Neural cell (in vitro differentiated cells): ENCODE measurements at regions not wholly inside any gene's neighbourhood (a gene's known extent, or its start where the extent isn't known, plus 50 kb on each side); places are given as distances from the start of the nearest gene placed in this dataset.

Source experiments
- EP300 ChIP-seq: fragments of 450-650 bp; conservative IDR thresholded peaks from 2 replicates; pipeline ENCODE4 v1.6.1; 2014; ENCODE audit warnings: antibody characterized with exemption, mild to moderate bottlenecking, moderate library complexity; ENCODE audit not compliant: poor library complexity, severe bottlenecking
- EZH2 ChIP-seq: fragments of 200-600, 300-800 bp; shearing (Covaris generic), sonication (generic); IDR thresholded peaks from 2 replicates; pipeline ENCODE4 v1.6.1; 2014; ENCODE audit warnings: antibody characterized with exemption, low read length, borderline replicate concordance, mild to moderate bottlenecking; ENCODE audit not compliant: insufficient read depth, poor library complexity, severe bottlenecking
- MXI1 ChIP-seq: fragments of 450-650 bp; conservative IDR thresholded peaks from 2 replicates; pipeline ENCODE4 v1.6.1; 2014; ENCODE audit warnings: antibody characterized with exemption, mild to moderate bottlenecking; ENCODE audit not compliant: poor library complexity, severe bottlenecking
- POLR2AphosphoS5 ChIP-seq: IDR thresholded peaks from 2 replicates; pipeline ENCODE4 v1.6.1; 2012
- RAD21 ChIP-seq: fragments of 450-650 bp; conservative IDR thresholded peaks from 2 replicates; pipeline ENCODE4 v1.6.1; 2014; ENCODE audit warnings: antibody characterized with exemption, mild to moderate bottlenecking, moderate library complexity
- SMC3 ChIP-seq: fragments of 450-650 bp; conservative IDR thresholded peaks from 2 replicates; pipeline ENCODE4 v1.6.1; 2014; ENCODE audit warnings: antibody characterized with exemption, mild to moderate bottlenecking, moderate library complexity; ENCODE audit not compliant: poor library complexity
- TAF1 ChIP-seq: IDR thresholded peaks from 2 replicates; pipeline ENCODE4 v1.6.1; 2012; ENCODE audit warnings: low read depth
- TF ChIP-seq, protein P1 (sequence below): fragments of 450-650 bp; IDR thresholded peaks from 2 replicates; pipeline ENCODE4 v1.5.1; 2014; ENCODE audit warnings: antibody characterized with exemption, mild to moderate bottlenecking, moderate library complexity; ENCODE audit not compliant: poor library complexity, severe bottlenecking
- TF ChIP-seq, protein P2 (sequence below): IDR thresholded peaks from 2 replicates; pipeline ENCODE4 v1.6.1; 2012; ENCODE audit warnings: borderline replicate concordance

DNA sequence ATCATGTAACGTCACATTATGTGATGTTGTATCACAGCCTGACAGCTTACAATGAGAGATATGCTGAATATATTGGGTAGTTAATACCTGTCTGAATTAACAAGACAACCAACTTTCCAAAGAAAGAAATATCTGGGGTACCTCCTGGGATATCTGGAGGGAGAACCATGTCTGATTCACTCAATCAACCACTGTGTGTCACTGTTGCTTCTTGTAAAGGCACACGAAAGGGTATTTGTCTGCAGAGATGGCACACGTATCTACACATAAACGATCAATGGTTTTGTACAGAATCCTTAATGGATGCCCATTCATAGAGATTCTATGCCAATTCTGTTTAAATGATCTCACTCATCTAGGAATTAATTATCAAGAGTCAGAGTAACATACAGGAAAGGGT, 252.1 kb upstream of the TMCO5A start:
- TF ChIP-seq, protein P1, sequence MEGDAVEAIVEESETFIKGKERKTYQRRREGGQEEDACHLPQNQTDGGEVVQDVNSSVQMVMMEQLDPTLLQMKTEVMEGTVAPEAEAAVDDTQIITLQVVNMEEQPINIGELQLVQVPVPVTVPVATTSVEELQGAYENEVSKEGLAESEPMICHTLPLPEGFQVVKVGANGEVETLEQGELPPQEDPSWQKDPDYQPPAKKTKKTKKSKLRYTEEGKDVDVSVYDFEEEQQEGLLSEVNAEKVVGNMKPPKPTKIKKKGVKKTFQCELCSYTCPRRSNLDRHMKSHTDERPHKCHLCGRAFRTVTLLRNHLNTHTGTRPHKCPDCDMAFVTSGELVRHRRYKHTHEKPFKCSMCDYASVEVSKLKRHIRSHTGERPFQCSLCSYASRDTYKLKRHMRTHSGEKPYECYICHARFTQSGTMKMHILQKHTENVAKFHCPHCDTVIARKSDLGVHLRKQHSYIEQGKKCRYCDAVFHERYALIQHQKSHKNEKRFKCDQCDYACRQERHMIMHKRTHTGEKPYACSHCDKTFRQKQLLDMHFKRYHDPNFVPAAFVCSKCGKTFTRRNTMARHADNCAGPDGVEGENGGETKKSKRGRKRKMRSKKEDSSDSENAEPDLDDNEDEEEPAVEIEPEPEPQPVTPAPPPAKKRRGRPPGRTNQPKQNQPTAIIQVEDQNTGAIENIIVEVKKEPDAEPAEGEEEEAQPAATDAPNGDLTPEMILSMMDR = peak; percentile 54
- no peak for TF ChIP-seq TAF1
- TF ChIP-seq, protein P2, sequence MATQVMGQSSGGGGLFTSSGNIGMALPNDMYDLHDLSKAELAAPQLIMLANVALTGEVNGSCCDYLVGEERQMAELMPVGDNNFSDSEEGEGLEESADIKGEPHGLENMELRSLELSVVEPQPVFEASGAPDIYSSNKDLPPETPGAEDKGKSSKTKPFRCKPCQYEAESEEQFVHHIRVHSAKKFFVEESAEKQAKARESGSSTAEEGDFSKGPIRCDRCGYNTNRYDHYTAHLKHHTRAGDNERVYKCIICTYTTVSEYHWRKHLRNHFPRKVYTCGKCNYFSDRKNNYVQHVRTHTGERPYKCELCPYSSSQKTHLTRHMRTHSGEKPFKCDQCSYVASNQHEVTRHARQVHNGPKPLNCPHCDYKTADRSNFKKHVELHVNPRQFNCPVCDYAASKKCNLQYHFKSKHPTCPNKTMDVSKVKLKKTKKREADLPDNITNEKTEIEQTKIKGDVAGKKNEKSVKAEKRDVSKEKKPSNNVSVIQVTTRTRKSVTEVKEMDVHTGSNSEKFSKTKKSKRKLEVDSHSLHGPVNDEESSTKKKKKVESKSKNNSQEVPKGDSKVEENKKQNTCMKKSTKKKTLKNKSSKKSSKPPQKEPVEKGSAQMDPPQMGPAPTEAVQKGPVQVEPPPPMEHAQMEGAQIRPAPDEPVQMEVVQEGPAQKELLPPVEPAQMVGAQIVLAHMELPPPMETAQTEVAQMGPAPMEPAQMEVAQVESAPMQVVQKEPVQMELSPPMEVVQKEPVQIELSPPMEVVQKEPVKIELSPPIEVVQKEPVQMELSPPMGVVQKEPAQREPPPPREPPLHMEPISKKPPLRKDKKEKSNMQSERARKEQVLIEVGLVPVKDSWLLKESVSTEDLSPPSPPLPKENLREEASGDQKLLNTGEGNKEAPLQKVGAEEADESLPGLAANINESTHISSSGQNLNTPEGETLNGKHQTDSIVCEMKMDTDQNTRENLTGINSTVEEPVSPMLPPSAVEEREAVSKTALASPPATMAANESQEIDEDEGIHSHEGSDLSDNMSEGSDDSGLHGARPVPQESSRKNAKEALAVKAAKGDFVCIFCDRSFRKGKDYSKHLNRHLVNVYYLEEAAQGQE = no peak
- no peak for TF ChIP-seq EP300
- no peak for TF ChIP-seq EZH2
- TF ChIP-seq POLR2AphosphoS5 = no peak
- peak; percentile 61 for TF ChIP-seq RAD21
- no peak for TF ChIP-seq MXI1
- peak; percentile 57 for TF ChIP-seq SMC3
